ENCODE measurements at regions not wholly inside any gene's neighbourhood (a gene's known extent, or its start where the extent isn't known, plus 50 kb on each side); places are given as distances from the start of the nearest gene placed in this dataset.

- TF ChIP-seq EGR1 (IDR thresholded peaks at IDR 0.05), result no peak
- TF ChIP-seq TEAD4 (IDR thresholded peaks at IDR 0.05), result no peak
- no peak for TF ChIP-seq MAX (IDR thresholded peaks at IDR 0.05)
- TF ChIP-seq TCF12 (IDR thresholded peaks at IDR 0.05; ENCODE audit: low read depth), result no peak
- no peak for TF ChIP-seq TAF1 (IDR thresholded peaks at IDR 0.05; ENCODE audit: low read depth)
- no peak for TF ChIP-seq YY1 (IDR thresholded peaks at IDR 0.05; ENCODE audit: low read depth)
- TF ChIP-seq RAD21 (IDR thresholded peaks at IDR 0.05; ENCODE audit: low read depth), result no peak
- TF ChIP-seq ZBTB7A (IDR thresholded peaks at IDR 0.05; ENCODE audit: low read depth), result no peak
- no peak for TF ChIP-seq CREB1 (IDR thresholded peaks at IDR 0.05; ENCODE audit: low read depth)
- TF ChIP-seq NFIC (IDR thresholded peaks at IDR 0.05), result no peak
- no peak for TF ChIP-seq CEBPB (IDR thresholded peaks at IDR 0.05)
Measured at GRCh38 chr9:90446200-90446948, 196.2 kb downstream of the DIRAS2 start.

- TF ChIP-seq RAD21 (IDR thresholded peaks at IDR 0.05; ENCODE audit: low read depth) (no peak), CEBPB (IDR thresholded peaks at IDR 0.05) (no peak), YY1 (IDR thresholded peaks at IDR 0.05; ENCODE audit: low read depth) (no peak), CREB1 (IDR thresholded peaks at IDR 0.05; ENCODE audit: low read depth) (no peak), EP300 (IDR thresholded peaks at IDR 0.05; ENCODE audit: borderline replicate concordance) (no peak), TAF1 (IDR thresholded peaks at IDR 0.05; ENCODE audit: low read depth) (no peak), MAX (IDR thresholded peaks at IDR 0.05) (no peak), TCF12 (IDR thresholded peaks at IDR 0.05; ENCODE audit: low read depth) (no peak), TEAD4 (IDR thresholded peaks at IDR 0.05) (no peak), EGR1 (IDR thresholded peaks at IDR 0.05) (no peak), NFIC (IDR thresholded peaks at IDR 0.05) (no peak), FOXM1 (IDR thresholded peaks at IDR 0.05; ENCODE audit: borderline replicate concordance, low read depth) (no peak), ZBTB7A (IDR thresholded peaks at IDR 0.05; ENCODE audit: low read depth) (no peak)
- TF ChIP-seq, protein P1, sequence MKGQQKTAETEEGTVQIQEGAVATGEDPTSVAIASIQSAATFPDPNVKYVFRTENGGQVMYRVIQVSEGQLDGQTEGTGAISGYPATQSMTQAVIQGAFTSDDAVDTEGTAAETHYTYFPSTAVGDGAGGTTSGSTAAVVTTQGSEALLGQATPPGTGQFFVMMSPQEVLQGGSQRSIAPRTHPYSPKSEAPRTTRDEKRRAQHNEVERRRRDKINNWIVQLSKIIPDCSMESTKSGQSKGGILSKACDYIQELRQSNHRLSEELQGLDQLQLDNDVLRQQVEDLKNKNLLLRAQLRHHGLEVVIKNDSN (IDR thresholded peaks at IDR 0.05), result no peak
- TF ChIP-seq, protein P2, sequence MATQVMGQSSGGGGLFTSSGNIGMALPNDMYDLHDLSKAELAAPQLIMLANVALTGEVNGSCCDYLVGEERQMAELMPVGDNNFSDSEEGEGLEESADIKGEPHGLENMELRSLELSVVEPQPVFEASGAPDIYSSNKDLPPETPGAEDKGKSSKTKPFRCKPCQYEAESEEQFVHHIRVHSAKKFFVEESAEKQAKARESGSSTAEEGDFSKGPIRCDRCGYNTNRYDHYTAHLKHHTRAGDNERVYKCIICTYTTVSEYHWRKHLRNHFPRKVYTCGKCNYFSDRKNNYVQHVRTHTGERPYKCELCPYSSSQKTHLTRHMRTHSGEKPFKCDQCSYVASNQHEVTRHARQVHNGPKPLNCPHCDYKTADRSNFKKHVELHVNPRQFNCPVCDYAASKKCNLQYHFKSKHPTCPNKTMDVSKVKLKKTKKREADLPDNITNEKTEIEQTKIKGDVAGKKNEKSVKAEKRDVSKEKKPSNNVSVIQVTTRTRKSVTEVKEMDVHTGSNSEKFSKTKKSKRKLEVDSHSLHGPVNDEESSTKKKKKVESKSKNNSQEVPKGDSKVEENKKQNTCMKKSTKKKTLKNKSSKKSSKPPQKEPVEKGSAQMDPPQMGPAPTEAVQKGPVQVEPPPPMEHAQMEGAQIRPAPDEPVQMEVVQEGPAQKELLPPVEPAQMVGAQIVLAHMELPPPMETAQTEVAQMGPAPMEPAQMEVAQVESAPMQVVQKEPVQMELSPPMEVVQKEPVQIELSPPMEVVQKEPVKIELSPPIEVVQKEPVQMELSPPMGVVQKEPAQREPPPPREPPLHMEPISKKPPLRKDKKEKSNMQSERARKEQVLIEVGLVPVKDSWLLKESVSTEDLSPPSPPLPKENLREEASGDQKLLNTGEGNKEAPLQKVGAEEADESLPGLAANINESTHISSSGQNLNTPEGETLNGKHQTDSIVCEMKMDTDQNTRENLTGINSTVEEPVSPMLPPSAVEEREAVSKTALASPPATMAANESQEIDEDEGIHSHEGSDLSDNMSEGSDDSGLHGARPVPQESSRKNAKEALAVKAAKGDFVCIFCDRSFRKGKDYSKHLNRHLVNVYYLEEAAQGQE (IDR thresholded peaks at IDR 0.05; ENCODE audit: low read depth), result no peak
Measured at GRCh38 chr9:90447773-90448172, 194.9 kb downstream of the DIRAS2 start.

DNA sequence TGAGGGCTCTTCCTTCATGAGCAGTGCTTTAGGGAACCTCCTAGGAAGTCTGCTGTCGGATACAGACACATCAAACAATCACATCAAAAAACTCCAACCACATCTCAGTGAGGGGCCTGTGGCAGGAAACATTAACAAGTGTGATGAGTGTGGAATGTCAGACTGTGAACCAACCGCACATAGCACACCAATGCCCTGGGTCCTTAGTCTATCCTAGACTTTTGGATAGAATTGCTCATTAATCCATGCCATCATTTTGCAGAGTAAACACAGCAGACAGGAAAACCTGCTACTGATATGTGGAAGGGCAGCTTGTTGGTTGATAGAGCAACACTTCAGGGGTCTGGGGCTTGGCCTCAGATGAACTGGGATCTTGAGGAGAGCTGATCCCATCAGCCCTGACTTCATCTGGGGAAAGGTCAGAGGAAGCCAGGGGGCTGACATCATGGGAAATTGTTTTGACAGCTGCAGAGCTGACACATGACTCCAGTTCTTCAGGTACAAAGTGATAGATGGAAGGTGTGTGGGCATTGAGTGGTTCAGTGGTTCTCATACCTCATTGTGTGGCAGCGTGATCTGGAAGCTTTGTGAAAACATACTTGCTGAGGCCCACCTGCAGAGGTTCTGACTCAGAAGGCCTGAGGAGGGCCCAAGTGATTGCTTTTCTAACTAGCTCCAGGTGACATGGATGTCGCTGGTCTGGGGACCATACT lies 193.3 kb downstream of the DIRAS2 start:
- no peak for TF ChIP-seq MAX (IDR thresholded peaks at IDR 0.05)
- TF ChIP-seq RAD21 (IDR thresholded peaks at IDR 0.05; ENCODE audit: low read depth), result no peak
- TF ChIP-seq TCF12 (IDR thresholded peaks at IDR 0.05; ENCODE audit: low read depth), result no peak
- TF ChIP-seq TEAD4 (IDR thresholded peaks at IDR 0.05), result no peak
- no peak for TF ChIP-seq NFIC (IDR thresholded peaks at IDR 0.05)

DNA sequence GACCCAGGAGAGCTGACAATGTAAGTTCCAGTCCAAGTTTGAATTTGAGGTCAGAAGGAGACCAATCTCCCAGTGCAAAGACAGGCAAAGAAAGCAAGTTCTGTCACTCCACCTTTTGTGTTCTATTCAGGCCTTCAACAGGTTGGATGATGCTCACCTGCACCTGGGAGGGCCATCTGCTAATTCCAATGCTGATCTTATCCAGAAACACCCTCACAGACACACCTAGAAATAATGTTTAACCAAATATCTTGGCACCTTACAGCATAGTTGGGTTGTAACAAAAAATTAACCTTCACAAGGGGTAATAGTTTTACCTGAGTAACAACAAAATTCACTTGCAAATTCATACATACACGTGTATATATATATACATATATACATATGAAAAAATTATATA lies 190.8 kb downstream of the DIRAS2 start:
- TF ChIP-seq TCF12 (IDR thresholded peaks at IDR 0.05; ENCODE audit: low read depth), result no peak
- no peak for TF ChIP-seq CEBPB (IDR thresholded peaks at IDR 0.05)
- TF ChIP-seq EGR1 (IDR thresholded peaks at IDR 0.05), result no peak
- no peak for TF ChIP-seq YY1 (IDR thresholded peaks at IDR 0.05; ENCODE audit: low read depth)
- TF ChIP-seq CREB1 (IDR thresholded peaks at IDR 0.05; ENCODE audit: low read depth), result no peak
- TF ChIP-seq NFIC (IDR thresholded peaks at IDR 0.05), result no peak
- TF ChIP-seq, protein P2 (IDR thresholded peaks at IDR 0.05; ENCODE audit: low read depth), result no peak
- TF ChIP-seq EP300 (IDR thresholded peaks at IDR 0.05; ENCODE audit: borderline replicate concordance), result no peak
- TF ChIP-seq ZBTB7A (IDR thresholded peaks at IDR 0.05; ENCODE audit: low read depth), result no peak

GRCh38 chr9:90455316-90455715 lies 187.3 kb downstream of the DIRAS2 start:
- no peak for TF ChIP-seq TAF1 (IDR thresholded peaks at IDR 0.05; ENCODE audit: low read depth)
- TF ChIP-seq, protein P1 (IDR thresholded peaks at IDR 0.05), result no peak
- TF ChIP-seq YY1 (IDR thresholded peaks at IDR 0.05; ENCODE audit: low read depth), result no peak
- TF ChIP-seq RAD21 (IDR thresholded peaks at IDR 0.05; ENCODE audit: low read depth), result no peak
- TF ChIP-seq ZBTB7A (IDR thresholded peaks at IDR 0.05; ENCODE audit: low read depth), result no peak
